ENCODE measurements at regions not wholly inside any gene's neighbourhood (a gene's known extent, or its start where the extent isn't known, plus 50 kb on each side); places are given as distances from the start of the nearest gene placed in this dataset.

DNA sequence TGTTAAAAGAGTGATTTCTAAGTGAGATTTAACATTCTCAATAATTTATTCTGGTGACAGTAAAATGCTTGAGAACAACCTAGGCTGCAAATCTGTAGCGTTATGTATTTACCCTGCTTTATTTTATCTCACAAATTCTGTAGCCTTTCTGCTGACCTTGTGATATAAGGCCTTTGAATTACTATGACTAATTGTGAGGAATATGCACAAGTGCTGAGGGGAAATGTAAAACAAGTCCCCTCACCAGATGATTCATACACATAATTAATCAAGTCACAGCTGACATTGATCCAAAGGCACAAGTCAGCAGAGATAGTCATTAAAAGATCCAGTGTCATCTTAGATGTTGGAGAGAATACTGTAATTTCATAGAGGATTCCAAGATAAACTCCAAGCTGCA is 992.7 kb upstream of the USP15 start (continued):
- TF ChIP-seq, protein P1, sequence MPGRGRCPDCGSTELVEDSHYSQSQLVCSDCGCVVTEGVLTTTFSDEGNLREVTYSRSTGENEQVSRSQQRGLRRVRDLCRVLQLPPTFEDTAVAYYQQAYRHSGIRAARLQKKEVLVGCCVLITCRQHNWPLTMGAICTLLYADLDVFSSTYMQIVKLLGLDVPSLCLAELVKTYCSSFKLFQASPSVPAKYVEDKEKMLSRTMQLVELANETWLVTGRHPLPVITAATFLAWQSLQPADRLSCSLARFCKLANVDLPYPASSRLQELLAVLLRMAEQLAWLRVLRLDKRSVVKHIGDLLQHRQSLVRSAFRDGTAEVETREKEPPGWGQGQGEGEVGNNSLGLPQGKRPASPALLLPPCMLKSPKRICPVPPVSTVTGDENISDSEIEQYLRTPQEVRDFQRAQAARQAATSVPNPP (IDR thresholded peaks at IDR 0.05; ENCODE audit: borderline replicate concordance, insufficient read depth, insufficient read length) = no peak
- TF ChIP-seq HOMEZ (CRISPR knock-in tag; IDR thresholded peaks at IDR 0.05) (no peak), ZNF507 (tag; conservative IDR thresholded peaks at IDR 0.05) (no peak), NFRKB (IDR thresholded peaks at IDR 0.05; ENCODE audit: low read depth) (no peak), ZNF282 (CRISPR knock-in tag; IDR thresholded peaks at IDR 0.05) (no peak)
- TF ChIP-seq, protein P2, sequence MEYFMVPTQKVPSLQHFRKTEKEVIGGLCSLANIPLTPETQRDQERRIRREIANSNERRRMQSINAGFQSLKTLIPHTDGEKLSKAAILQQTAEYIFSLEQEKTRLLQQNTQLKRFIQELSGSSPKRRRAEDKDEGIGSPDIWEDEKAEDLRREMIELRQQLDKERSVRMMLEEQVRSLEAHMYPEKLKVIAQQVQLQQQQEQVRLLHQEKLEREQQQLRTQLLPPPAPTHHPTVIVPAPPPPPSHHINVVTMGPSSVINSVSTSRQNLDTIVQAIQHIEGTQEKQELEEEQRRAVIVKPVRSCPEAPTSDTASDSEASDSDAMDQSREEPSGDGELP (CRISPR knock-in tag; IDR thresholded peaks at IDR 0.05; ENCODE audit: borderline replicate concordance) = no peak

DNA sequence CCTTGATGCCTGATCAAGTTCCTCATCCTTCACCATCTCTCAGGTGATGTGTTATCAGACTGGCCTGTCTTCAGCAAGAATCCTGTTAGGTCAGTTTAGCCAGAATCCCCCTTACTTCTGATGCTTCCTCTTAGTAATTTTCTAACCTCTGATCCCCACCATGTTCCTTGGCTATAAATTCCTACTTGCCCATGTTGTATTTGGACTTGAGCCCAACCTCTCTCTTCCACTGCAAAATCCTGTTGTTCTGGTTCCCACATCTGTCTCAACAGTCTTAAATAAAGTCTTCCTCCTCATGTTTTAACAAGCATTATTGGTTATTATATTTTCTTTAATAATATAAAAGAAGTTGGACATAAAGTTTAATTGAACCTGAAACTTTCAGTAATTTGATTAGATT is 987.8 kb upstream of the USP15 start:
- no peaks in the 10 kb centered on the region for H3K9me1 ChIP-seq (ENCODE audit: control insufficient read depth, insufficient read depth, low read length)
- no TSS peak for BruUV-seq (replicated peaks)
- H3K9ac ChIP-seq (ENCODE audit: insufficient read depth in 1 of 2, low read depth in 2 of 2, low read length in 2 of 2) = no peak overlapping the region
- in situ Hi-C loops (cut with MboI) (no loop called here), intact Hi-C loops (cut with micrococcal nuclease) (no loop called here)
- no peaks in the 10 kb centered on the region for H3K79me2 ChIP-seq (ENCODE audit: control insufficient read depth, insufficient read depth, low read length)
- CTCF ChIA-PET (ENCODE audit: low intra/inter-chr PET ratio) = no interaction called here
- no peaks in the 10 kb centered on the region for H3K36me3 ChIP-seq (ENCODE audit: control insufficient read depth, insufficient read depth, low read length)
- no peak for ATAC-seq
- no peak overlapping the region for H3K4me3 ChIP-seq
- no peaks in the 10 kb centered on the region for H4K20me1 ChIP-seq (replicated peaks; ENCODE audit: control insufficient read depth, insufficient read depth, low read length)
- H3K27me3 ChIP-seq (ENCODE audit: control insufficient read depth in 2 of 2, insufficient read depth in 2 of 2, low read length in 2 of 2) = no peaks in the 10 kb centered on the region
- POLR2A ChIA-PET = no interaction called here
- no peak for DNase-seq (ENCODE audit: extremely low read depth in 1 of 4, low spot score in 3 of 4)
- H3K27ac ChIP-seq (ENCODE audit: extremely low read depth, low read depth, low read length) = no peak overlapping the region
- H3K4me1 ChIP-seq (replicated peaks in 1 of 2; ENCODE audit: control insufficient read depth in 2 of 2, insufficient read depth in 2 of 2, low read length in 2 of 2) = no peaks in the 10 kb centered on the region
- no peak for FAIRE-seq
- TF ChIP-seq CHD2 (IDR thresholded peaks at IDR 0.05; ENCODE audit: low read depth, low read length) = no peak
- no peak overlapping the region for H3K4me2 ChIP-seq (ENCODE audit: insufficient read depth, low read length)
- H3K9me3 ChIP-seq (replicated peaks; ENCODE audit: control insufficient read depth, insufficient read depth, low read depth, low read length) = 0 out of 2 replicates have a peak, but pooled peaks cover 1% of the 10 kb centered on the region
- no peak overlapping the region for H2AFZ ChIP-seq (ENCODE audit: low read depth, low read length)

All from K562 (cell line).